Fibroblast of mammary gland (primary cell): ENCODE measurements at regions not wholly inside any gene's neighbourhood (a gene's known extent, or its start where the extent isn't known, plus 50 kb on each side); places are given as distances from the start of the nearest gene placed in this dataset.

ENCODE experiments used
- DNase-seq: peaks from one replicate; pipeline ENCODE4 v3.0.0-alpha.2; 2010; ENCODE audit warnings: low read depth
- H3K4me3 ChIP-seq: 2 replicates; pipeline ENCODE4 v1.5.1; 2011; ENCODE audit warnings: low read depth, mild to moderate bottlenecking, low read length, moderate library complexity; ENCODE audit not compliant: control insufficient read depth
- TF ChIP-seq, protein P1 (sequence below): conservative IDR thresholded peaks from 2 replicates; pipeline ENCODE4 v1.5.1; 2011; ENCODE audit warnings: low read depth, low read length, inconsistent platforms; ENCODE audit not compliant: control insufficient read depth, insufficient read depth

- no peak for DNase-seq
- H3K4me3 ChIP-seq, result no peak overlapping the region
- TF ChIP-seq, protein P1, sequence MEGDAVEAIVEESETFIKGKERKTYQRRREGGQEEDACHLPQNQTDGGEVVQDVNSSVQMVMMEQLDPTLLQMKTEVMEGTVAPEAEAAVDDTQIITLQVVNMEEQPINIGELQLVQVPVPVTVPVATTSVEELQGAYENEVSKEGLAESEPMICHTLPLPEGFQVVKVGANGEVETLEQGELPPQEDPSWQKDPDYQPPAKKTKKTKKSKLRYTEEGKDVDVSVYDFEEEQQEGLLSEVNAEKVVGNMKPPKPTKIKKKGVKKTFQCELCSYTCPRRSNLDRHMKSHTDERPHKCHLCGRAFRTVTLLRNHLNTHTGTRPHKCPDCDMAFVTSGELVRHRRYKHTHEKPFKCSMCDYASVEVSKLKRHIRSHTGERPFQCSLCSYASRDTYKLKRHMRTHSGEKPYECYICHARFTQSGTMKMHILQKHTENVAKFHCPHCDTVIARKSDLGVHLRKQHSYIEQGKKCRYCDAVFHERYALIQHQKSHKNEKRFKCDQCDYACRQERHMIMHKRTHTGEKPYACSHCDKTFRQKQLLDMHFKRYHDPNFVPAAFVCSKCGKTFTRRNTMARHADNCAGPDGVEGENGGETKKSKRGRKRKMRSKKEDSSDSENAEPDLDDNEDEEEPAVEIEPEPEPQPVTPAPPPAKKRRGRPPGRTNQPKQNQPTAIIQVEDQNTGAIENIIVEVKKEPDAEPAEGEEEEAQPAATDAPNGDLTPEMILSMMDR, result no peak
These were observed 323.2 kb upstream of the MEX3C start for GRCh38 chr18:51520676-51521180.

- DNase-seq, result no peak
- TF ChIP-seq, protein P1, result no peak
- H3K4me3 ChIP-seq, result no peak overlapping the region
These were observed 324.9 kb upstream of the MEX3C start for GRCh38 chr18:51522338-51522737.

DNA sequence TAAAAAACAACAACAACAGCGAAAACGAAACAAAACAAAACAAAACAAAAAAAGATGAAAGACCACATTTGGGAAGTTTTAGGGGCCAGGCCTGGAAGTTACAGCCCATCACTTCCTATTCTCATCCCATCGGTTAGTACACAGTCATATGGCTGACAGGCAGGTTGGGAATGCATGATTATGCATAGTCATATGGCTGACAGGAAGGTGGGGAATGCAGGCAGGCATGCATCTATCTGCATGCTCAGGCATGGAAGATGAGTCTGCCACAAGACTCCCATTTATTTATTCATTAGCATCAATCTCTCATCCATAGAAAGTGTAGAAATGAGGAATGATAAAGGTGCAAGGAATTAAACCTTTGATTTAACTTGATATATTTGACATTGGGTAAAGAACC lies 325.3 kb upstream of the MEX3C start:
- H3K4me3 ChIP-seq, result no peak overlapping the region
- TF ChIP-seq, protein P1, result no peak
- DNase-seq, result no peak

DNA sequence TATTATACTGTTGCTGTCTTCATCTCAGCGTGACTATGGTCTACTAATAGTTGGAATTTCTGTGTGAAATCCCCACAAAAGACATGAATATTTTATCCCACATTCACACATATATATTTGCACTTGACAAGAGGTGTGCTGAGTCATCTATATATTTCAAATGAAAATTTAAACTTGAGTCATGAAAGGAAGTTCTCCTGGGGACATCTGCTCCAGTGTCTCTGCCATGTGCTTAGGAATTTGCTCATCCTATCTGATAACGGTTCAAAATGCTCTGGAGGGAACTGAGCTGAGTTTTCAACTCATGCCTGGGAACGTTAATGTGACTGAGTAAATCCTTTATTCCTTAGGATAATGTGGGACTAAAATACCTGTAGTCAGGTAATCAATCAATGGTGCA lies 326.2 kb upstream of the MEX3C start:
- no peak for DNase-seq
- H3K4me3 ChIP-seq, result no peak overlapping the region
- TF ChIP-seq, protein P1, result no peak

GRCh38 chr18:51525453-51526225 lies 328.2 kb upstream of the MEX3C start:
- H3K4me3 ChIP-seq, result no peak overlapping the region
- TF ChIP-seq, protein P1, result no peak
- DNase-seq, result no peak

GRCh38 chr18:51527826-51528225 lies 330.3 kb upstream of the MEX3C start:
- DNase-seq, result no peak
- TF ChIP-seq, protein P1, result no peak
- H3K4me3 ChIP-seq, result no peak overlapping the region
